ENCODE measurements at regions not wholly inside any gene's neighbourhood (a gene's known extent, or its start where the extent isn't known, plus 50 kb on each side); places are given as distances from the start of the nearest gene placed in this dataset.

- TF ChIP-seq, protein P1, sequence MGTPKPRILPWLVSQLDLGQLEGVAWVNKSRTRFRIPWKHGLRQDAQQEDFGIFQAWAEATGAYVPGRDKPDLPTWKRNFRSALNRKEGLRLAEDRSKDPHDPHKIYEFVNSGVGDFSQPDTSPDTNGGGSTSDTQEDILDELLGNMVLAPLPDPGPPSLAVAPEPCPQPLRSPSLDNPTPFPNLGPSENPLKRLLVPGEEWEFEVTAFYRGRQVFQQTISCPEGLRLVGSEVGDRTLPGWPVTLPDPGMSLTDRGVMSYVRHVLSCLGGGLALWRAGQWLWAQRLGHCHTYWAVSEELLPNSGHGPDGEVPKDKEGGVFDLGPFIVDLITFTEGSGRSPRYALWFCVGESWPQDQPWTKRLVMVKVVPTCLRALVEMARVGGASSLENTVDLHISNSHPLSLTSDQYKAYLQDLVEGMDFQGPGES (IDR thresholded peaks at IDR 0.05; ENCODE audit: low read depth, low read length): no peak
- TF ChIP-seq FOXM1 (IDR thresholded peaks at IDR 0.05; ENCODE audit: low read depth) (no peak), FOSL2 (IDR thresholded peaks at IDR 0.05; ENCODE audit: borderline replicate concordance, low read depth) (no peak), FOXJ3 (CRISPR knock-in tag; IDR thresholded peaks at IDR 0.05) (no peak), JUND (IDR thresholded peaks at IDR 0.05) (no peak)
Measured at GRCh38 chr2:76556018-76556417, 845.3 kb upstream of the GCFC2 start (continued).

DNA sequence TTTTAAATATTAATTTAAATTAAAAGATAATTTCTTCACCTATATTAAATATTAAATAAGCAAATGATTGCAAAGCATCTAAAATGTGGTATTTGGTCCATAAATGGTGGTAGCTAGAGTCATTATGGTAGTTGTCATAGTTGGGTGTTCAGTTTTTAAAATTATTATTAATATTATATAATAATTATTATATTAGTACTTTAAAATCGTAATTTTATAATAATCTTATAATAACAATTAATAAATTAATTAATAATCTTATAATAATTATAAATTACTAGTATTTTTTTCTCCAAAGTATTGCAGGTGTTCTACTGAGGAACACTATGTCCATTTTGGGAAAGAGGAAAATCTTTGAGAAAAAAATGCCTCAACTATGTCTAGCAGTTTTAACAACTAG lies 835.5 kb upstream of the GCFC2 start:
- Histone ChIP-seq H3K9me3 (no peaks in the 10 kb centered on the region), H3K9ac (no peak overlapping the region), H3K9me2 (no peaks in the 10 kb centered on the region), H3K27me3 (ENCODE audit: insufficient read depth) (no peaks in the 10 kb centered on the region), H3K4me1 (ENCODE audit: control insufficient read depth in 1 of 2, insufficient read depth in 2 of 2, low read depth in 1 of 2, low read length in 1 of 2) (no peaks in the 10 kb centered on the region), H3K36me3 (replicated peaks in 1 of 2; ENCODE audit: control insufficient read depth in 1 of 2, insufficient read depth in 2 of 2, low read length in 1 of 2) (no peaks in the 10 kb centered on the region), H3K27ac (ENCODE audit: low read depth in 2 of 2, low read length in 1 of 2) (no peak overlapping the region), H2AFZ (ENCODE audit: low read depth) (no peak overlapping the region), H3K79me2 (ENCODE audit: insufficient read depth) (no peaks in the 10 kb centered on the region), H3K4me3 (ENCODE audit: low read depth in 2 of 2, low read length in 1 of 2) (no peak overlapping the region), H3K4me2 (no peak overlapping the region), H3F3A (replicated peaks; ENCODE audit: insufficient read depth) (no peaks in the 10 kb centered on the region), H4K20me1 (ENCODE audit: insufficient read depth) (no peaks in the 10 kb centered on the region)
- TF ChIP-seq MAX (IDR thresholded peaks at IDR 0.05; ENCODE audit: low read depth) (no peak), TCF12 (IDR thresholded peaks at IDR 0.05) (no peak), CTCF (IDR thresholded peaks at IDR 0.05) (no peak), CHD2 (IDR thresholded peaks at IDR 0.05; ENCODE audit: low read length, partially characterized antibody) (no peak), YY1 (IDR thresholded peaks at IDR 0.05; ENCODE audit: low read depth) (no peak), FOSL2 (IDR thresholded peaks at IDR 0.05; ENCODE audit: borderline replicate concordance, low read depth) (no peak)
- POLR2A ChIA-PET: no interaction called here
- CTCF ChIA-PET: no interaction called here
- no peak for DNase-seq
- WGBS (ENCODE audit: low lambda C conversion rate): 7% methylated on average over 1 of the region's 1 CpG

DNA sequence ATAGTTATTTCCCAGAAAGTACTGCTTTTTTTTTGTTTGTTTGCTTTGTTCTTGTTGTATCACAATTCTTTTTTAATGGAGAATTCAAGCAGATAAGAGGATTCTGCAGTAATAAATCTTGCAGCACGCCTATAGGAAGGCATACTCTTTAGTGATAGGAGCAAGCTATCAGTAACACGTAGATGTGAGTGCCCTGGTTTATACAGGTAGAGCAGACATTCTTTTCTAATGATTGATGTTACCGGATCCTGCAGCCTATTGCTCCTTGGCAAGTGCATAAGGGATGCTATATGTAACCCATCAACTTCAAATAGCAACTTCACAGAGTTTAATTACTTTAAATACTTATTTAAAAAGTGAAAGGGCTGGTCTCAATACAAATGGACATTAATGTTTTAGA lies 834.2 kb upstream of the GCFC2 start:
- no peaks in the 10 kb centered on the region for H3K27me3 ChIP-seq (ENCODE audit: insufficient read depth)
- POLR2A ChIA-PET: no interaction called here
- H3K27ac ChIP-seq (ENCODE audit: low read depth in 2 of 2, low read length in 1 of 2): no peak overlapping the region
- no peaks in the 10 kb centered on the region for H4K20me1 ChIP-seq (ENCODE audit: insufficient read depth)
- no peak overlapping the region for H3K4me2 ChIP-seq
- no peaks in the 10 kb centered on the region for H3F3A ChIP-seq (replicated peaks; ENCODE audit: insufficient read depth)
- H3K79me2 ChIP-seq (ENCODE audit: insufficient read depth): no peaks in the 10 kb centered on the region
- CTCF ChIA-PET: no interaction called here
- H2AFZ ChIP-seq (ENCODE audit: low read depth): no peak overlapping the region
- DNase-seq: no peak
- no peaks in the 10 kb centered on the region for H3K9me2 ChIP-seq
- WGBS (ENCODE audit: low lambda C conversion rate): 15% methylated on average over 3 of the region's 3 CpGs
- no peak overlapping the region for H3K9ac ChIP-seq
- no peaks in the 10 kb centered on the region for H3K36me3 ChIP-seq (replicated peaks in 1 of 2; ENCODE audit: control insufficient read depth in 1 of 2, insufficient read depth in 2 of 2, low read length in 1 of 2)
- no peak overlapping the region for H3K4me3 ChIP-seq (ENCODE audit: low read depth in 2 of 2, low read length in 1 of 2)
- H3K4me1 ChIP-seq (ENCODE audit: control insufficient read depth in 1 of 2, insufficient read depth in 2 of 2, low read depth in 1 of 2, low read length in 1 of 2): no peaks in the 10 kb centered on the region
- no peaks in the 10 kb centered on the region for H3K9me3 ChIP-seq
- TF ChIP-seq FOSL2 (IDR thresholded peaks at IDR 0.05; ENCODE audit: borderline replicate concordance, low read depth): no peak
- TF ChIP-seq USF1 (IDR thresholded peaks at IDR 0.05; ENCODE audit: borderline replicate concordance, low read depth): no peak
- no peak for TF ChIP-seq CTCF (IDR thresholded peaks at IDR 0.05)
- no peak for TF ChIP-seq RXRA (IDR thresholded peaks at IDR 0.05; ENCODE audit: borderline replicate concordance, low read depth)
- TF ChIP-seq RCOR1 (IDR thresholded peaks at IDR 0.05; ENCODE audit: low read length): no peak
- TF ChIP-seq RAD21 (IDR thresholded peaks at IDR 0.05; ENCODE audit: low read length): no peak
- no peak for TF ChIP-seq ELF1 (IDR thresholded peaks at IDR 0.05)
- TF ChIP-seq JUND (IDR thresholded peaks at IDR 0.05): no peak
- no peak for TF ChIP-seq NFIC (IDR thresholded peaks at IDR 0.05; ENCODE audit: borderline replicate concordance)
- TF ChIP-seq ZBTB33 (IDR thresholded peaks at IDR 0.05; ENCODE audit: borderline replicate concordance, low read depth): no peak
- TF ChIP-seq MXI1 (IDR thresholded peaks at IDR 0.05; ENCODE audit: low read depth, low read length): no peak
- no peak for TF ChIP-seq GATA2 (CRISPR knock-in tag; IDR thresholded peaks at IDR 0.05)
- no peak for TF ChIP-seq SIN3A (IDR thresholded peaks at IDR 0.05; ENCODE audit: borderline replicate concordance, low read depth, low read length)
